ENCODE measurements at regions not wholly inside any gene's neighbourhood (a gene's known extent, or its start where the extent isn't known, plus 50 kb on each side); places are given as distances from the start of the nearest gene placed in this dataset.

DNA sequence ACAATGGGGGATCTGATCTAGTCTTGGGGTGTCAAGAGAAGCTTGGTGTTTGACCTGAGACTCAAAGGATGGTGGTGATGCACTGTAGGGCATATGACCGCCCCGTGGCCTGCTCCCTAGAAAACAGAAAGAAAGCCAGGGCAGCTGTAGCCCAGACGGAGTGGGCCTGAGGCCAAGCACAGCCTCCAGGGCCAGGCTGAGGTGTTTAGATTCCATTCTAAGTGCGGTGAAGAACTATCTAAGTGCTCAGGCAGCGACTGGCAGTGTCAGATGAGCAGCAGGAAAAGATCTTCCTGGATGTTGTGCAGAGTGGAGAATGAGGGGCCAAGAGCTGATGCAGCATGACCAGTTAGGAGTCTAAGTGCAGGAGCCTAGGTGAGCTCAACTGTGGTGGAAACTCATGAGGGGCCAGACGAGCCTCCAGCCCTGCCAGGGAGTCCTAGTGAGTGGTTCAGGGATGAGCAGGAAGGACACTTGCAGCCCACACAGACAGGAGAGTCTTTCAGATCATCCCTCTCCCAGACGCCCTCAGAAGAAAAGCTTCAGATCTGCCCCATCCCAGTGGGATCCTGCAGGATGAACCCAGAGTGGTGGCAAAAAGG is 314.2 kb upstream of the CCL2 start:
- Histone ChIP-seq H3K9me3 (replicated peaks; ENCODE audit: control insufficient read depth, insufficient read depth, low read length) (no peaks in the 10 kb centered on the region), H3K4me3 (replicated peaks in 1 of 3; ENCODE audit: insufficient read depth in 1 of 3, low read depth in 1 of 3, low read length in 3 of 3) (no peak overlapping the region), H4K20me1 (replicated peaks; ENCODE audit: control insufficient read depth, extremely low read depth, insufficient read depth, low read length) (no peaks in the 10 kb centered on the region), H3K27ac (ENCODE audit: insufficient read depth, low read depth, low read length) (no peak overlapping the region), H3K9me1 (replicated peaks; ENCODE audit: control insufficient read depth, extremely low read depth, insufficient read depth, low read length) (no peaks in the 10 kb centered on the region), H3K9ac (replicated peaks; ENCODE audit: extremely low read depth, insufficient read depth, low read length) (no peak overlapping the region), H2AFZ (ENCODE audit: low read depth, low read length) (no peak overlapping the region), H3K4me2 (ENCODE audit: insufficient read depth, low read length) (no peak overlapping the region), H3K36me3 (ENCODE audit: control insufficient read depth in 2 of 2, extremely low read depth in 1 of 2, insufficient read depth in 2 of 2, low read length in 2 of 2) (no peaks in the 10 kb centered on the region), H3K27me3 (ENCODE audit: control insufficient read depth in 2 of 2, insufficient read depth in 2 of 2, low read length in 2 of 2) (no peaks in the 10 kb centered on the region), H3K79me2 (ENCODE audit: control insufficient read depth, insufficient read depth, low read length) (no peaks in the 10 kb centered on the region), H3K4me1 (ENCODE audit: control insufficient read depth, extremely low read depth, insufficient read depth, low read length) (no peaks in the 10 kb centered on the region)
- BruUV-seq (replicated peaks), result no TSS peak
- ChIA-PET POLR2A (no interaction called here), CTCF (no interaction called here)
- intact Hi-C loops (cut with micrococcal nuclease) (no loop called here), dilution Hi-C loops (cut with MboI; ENCODE audit: extremely low pct_ligation_motif_present, low sequenced_read_pairs) (no loop called here)
- FAIRE-seq, result no peak
- no peak for TF ChIP-seq FOS (IDR thresholded peaks at IDR 0.05; ENCODE audit: borderline replicate concordance, insufficient read depth, low read length)
- no peak for TF ChIP-seq POLR2A (IDR thresholded peaks at IDR 0.05; ENCODE audit: low read depth, low read length)
- TF ChIP-seq MAX (IDR thresholded peaks at IDR 0.05; ENCODE audit: insufficient read depth, insufficient read length), result no peak
- TF ChIP-seq POLR2AphosphoS5 (IDR thresholded peaks at IDR 0.05; ENCODE audit: insufficient read depth, low read depth, low read length), result no peak
- TF ChIP-seq JUN (IDR thresholded peaks at IDR 0.05; ENCODE audit: borderline replicate concordance, insufficient read depth, insufficient read length, low read depth), result no peak
- no peak for TF ChIP-seq EZH2 (IDR thresholded peaks at IDR 0.05; ENCODE audit: borderline replicate concordance, low read depth, low read length, severe bottlenecking)
- no peak for TF ChIP-seq MYC (IDR thresholded peaks at IDR 0.05; ENCODE audit: low read depth, low read length)
- TF ChIP-seq CTCF (IDR thresholded peaks at IDR 0.05; ENCODE audit: extremely low read depth in 1 of 2, insufficient read depth in 1 of 2, low read depth in 1 of 2, low read length in 2 of 2), result no peak
- TF ChIP-seq GATA2 (IDR thresholded peaks at IDR 0.05; ENCODE audit: insufficient read depth, insufficient read length, low read depth, low read length), result no peak
- no peak for DNase-seq (ENCODE audit: low read depth, low spot score)

All from endothelial cell of umbilical vein (primary cell).